ENCODE measurements at regions not wholly inside any gene's neighbourhood (a gene's known extent, or its start where the extent isn't known, plus 50 kb on each side); places are given as distances from the start of the nearest gene placed in this dataset.
A peak's percentile ranks its signal among the peaks of the same experiment; 100 is the strongest.

DNA sequence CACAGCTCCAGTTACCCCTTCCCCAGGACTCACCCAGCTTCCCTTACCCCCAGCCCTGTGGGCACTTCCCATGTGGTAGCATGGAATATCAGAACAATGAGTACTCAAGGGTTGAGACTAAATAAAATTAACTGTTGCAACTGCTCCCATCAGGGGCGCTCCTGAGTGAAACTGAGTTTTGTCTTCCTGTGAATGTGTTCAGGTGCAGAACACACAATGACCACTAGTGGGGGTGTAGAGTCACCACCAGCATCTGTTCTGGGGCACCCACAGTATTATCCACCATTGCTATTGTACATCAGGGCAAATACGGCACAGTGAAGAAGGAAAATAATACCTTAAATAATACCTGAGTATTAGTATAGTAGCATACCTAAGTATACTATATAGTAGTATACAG lies 689.7 kb downstream of the TBC1D22A start:
- TF ChIP-seq, protein P1, sequence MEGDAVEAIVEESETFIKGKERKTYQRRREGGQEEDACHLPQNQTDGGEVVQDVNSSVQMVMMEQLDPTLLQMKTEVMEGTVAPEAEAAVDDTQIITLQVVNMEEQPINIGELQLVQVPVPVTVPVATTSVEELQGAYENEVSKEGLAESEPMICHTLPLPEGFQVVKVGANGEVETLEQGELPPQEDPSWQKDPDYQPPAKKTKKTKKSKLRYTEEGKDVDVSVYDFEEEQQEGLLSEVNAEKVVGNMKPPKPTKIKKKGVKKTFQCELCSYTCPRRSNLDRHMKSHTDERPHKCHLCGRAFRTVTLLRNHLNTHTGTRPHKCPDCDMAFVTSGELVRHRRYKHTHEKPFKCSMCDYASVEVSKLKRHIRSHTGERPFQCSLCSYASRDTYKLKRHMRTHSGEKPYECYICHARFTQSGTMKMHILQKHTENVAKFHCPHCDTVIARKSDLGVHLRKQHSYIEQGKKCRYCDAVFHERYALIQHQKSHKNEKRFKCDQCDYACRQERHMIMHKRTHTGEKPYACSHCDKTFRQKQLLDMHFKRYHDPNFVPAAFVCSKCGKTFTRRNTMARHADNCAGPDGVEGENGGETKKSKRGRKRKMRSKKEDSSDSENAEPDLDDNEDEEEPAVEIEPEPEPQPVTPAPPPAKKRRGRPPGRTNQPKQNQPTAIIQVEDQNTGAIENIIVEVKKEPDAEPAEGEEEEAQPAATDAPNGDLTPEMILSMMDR (IDR thresholded peaks at IDR 0.05; ENCODE audit: insufficient read depth, low read length, poor library complexity, severe bottlenecking), result peak; percentile 43
- no peak for TF ChIP-seq EZH2phosphoT487 (conservative IDR thresholded peaks at IDR 0.05; ENCODE audit: low read length)
